GM19240 (cell line): ENCODE measurements at regions not wholly inside any gene's neighbourhood (a gene's known extent, or its start where the extent isn't known, plus 50 kb on each side); places are given as distances from the start of the nearest gene placed in this dataset.

ENCODE experiments used
- DNase-seq: peaks from one replicate; pipeline ENCODE4 v3.0.0; 2011; ENCODE audit warnings: low spot score; ENCODE audit not compliant: insufficient read length

DNA sequence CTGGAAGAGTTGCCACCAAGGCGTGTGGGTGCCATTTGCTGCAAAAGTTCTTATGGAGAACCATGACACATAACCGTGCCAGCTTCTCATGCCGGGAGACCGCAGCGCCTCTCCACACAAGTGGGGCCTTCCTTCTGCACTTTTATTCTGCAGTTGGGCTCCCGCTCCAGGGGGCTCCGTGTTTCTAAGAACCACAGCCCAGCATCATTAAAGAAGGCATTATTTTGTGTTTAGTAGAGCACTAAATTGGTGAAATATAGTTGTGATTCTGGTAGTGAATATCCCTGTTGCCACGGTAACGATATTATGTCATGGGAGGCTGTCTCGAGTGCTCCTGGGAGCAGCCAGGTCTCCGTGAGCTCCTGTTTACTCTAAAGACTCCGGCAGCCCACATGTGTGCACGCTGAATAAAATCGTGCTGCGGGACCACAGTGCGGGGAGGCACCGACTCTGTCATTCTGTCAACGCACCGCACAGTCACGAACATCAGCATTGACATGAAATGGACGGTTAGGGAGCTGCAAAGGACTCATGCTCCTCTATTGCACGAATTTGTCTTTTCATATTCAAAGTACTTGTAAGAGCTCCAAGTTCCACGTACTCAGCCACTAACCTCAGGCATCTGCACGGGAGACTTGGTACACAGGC lies 68.8 kb upstream of the PITRM1 start:
- DNase-seq: no peak

DNA sequence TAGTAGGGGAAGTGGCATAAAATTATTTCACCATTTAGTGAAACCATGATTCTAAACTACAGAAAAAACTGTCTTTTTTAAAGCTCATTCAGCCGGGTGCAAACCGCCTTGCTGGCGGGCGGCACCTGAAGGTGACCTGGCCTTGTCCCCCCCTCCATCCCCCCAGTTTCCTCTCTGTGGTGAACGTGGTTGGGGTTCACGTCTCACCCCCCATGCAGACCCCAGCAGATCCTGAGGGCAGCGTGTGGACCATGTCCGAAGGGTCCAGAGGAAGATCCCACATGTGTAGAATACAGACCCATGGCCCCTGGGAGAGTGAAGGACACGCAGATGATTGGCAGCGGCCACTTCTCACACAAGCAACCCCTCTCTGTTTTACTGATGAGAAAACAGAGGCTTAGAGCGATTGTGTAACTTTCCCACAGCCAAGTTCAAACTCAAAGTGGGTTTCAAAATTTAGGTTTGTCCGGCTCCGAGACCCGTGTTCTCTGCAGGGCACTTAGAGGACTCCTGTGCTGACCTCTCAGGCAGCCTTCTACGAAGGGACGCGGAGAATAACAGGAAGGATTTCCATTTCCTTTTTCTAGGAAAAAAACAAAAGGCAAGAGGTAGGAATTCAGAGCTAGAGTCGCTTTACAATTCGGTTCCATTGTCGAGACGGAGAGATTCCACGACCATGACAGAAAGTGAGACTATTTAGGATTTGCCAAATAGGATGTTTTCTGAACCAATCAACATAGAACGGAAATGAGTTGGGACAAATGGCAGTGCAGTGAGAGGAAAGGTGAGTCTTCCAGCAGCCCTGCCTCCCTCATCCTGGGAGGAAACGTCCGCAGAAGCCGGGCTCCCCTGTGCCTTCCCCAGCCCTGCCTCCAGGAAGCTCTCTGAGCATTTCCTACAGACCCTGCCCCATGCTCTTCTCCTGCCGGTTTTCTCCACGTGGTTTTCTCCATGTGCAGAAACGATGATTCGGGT lies 67.6 kb upstream of the PITRM1 start:
- no peak for DNase-seq

DNA sequence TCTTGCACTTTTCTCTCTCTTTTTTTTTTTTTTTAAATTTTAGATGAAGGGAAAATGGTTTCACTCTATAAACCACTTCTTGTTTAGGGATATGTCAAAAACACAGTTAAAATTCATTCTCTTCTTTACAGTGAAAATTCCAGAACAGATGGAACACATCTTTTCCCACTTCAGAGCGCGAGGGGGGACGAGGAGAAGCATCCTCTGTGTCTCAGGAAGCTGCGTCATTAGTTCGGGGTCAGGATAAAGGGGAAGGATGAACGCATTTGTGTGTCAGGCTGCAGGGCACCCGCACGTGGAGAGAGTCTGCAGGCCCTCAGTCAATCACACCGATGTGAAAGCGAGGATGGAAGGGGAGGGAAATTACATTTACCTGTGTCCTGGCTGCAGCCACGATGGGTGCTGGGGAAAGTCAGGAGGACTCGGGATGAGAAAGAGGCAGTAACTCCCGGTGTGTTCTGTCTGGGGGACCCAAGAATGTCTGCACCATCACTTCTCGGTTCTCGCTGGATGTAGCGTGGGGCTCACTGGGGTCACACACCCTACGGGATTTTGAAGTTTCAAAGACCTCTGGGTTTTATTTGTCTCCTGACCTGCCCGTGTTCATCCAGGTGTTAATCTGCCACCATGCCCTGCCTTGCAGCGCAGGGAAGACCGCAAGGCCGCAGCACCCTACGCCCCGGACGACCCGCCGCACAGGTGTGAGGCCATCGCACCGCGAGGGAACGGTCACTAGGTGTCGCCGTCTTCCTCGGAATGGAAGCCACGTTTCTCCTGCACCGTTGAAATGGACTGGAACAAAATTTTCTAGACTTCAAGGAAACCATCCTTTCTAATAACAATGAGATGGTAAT lies 66.7 kb upstream of the PITRM1 start:
- DNase-seq: peak; percentile 41

DNA sequence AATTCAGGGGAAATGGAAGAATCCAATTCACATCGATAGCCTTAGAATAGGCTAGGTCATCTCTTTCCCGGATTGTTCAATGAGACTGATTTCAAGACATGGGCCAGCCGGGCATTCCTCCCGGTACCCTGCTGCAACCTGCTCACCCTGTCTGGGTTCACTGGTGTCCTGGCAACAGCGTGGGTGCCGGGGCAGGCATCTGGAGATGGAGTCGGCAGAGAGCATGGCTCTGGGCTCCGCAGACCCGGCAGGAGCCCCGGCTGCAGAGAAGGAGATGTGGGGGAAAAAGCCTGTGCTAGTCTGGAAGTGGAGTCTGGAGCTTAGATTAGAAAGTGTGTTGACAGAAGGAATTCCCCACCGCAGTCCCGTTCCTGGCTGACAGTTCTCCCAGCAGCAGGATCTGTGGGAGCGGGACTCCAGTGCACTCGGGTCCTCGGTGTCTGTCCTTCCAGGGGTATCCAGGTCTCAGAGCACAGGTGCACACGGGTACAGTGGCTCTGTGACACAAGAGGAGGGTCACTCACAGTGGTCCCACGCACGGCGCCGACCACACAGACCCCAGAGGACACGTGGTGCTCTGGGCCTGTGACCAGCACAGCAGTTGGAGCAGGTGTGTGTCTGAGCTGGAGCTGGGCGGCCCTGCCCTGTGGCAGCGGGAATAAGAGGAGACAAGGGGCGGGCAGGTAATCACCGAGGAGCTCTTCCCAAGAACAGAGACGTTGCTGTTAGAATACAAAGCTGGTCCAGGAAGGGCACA lies 65.7 kb upstream of the PITRM1 start:
- DNase-seq: no peak

DNA sequence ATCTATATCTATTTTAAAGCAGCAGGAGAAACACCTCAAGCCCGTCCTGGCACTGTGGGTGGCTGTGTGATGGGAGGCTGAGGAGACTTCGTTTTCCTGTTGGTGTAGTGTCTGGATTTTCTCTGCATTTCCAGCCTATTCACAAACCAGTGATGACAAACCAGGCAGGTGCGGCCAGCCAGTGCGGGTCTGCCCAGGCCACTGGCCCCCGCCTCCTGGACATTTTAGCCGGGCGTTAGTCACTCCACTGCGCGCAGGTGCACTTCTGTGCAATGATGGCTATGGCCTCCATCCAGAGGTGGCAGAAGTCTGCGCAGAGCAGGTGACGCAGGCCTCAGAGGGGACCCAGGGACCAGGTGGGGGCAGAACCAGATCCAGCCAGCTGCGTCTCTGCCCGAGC lies 64.9 kb upstream of the PITRM1 start:
- no peak for DNase-seq

DNA sequence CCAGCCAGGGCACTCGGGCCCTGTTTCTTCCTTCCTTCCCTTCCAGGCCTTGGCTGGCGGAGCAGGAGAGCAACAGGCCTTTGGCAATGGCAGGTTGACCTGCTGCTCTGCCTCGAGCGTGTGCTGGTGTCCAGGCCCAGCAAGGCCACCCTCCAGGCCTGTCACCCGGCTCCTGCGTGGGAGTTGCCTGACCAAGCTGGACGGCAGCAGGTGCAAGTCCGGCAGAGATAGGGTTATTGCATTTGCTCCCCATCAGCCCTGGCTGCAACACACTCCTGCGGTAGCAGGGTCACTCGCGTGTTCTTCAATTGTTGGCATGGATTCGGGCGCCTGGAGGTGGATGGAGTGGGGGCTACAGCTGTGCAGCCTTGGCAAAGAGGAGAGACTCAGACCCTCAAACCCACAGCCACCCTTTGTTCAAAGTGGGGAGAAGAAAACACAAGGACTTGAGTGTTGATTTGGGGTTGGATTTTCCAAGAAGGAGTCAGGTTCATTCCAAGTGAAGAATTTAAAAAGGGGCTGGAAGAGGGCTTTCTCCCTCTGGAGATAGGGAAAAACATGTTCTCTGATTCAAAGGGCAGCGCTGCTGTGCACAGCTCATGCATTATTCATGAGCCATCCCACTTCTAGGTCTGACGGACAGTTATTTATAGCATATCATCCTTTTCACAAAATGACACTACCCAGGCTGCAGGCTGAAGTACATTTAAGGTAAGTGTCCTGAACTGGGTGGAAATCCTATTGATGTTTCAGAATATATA lies 64.2 kb upstream of the PITRM1 start:
- no peak for DNase-seq

DNA sequence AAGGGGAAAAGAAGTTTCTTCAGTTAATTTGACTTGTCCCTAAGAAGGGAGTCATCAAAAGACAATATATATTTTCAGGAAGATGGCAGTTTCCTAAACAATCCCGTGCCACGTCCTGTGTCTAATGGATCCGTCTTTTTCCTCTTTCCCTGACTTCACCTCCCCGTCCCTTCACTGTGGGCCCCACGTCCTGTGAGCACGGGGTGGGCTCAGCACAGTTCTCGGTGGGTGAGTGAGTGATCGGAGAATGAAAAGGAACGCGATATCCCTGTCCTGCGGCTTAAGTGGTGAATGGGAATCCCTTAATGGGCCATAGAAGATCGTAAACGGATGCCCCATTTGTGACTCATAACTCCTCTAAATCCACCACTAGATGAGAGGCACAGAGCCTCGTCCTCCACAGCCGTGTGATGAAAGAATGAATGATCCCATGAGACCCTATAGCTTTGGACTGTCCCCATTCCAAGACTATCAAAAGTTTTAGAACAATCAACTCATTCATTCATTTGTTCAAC lies 63.5 kb upstream of the PITRM1 start:
- DNase-seq: no peak

DNA sequence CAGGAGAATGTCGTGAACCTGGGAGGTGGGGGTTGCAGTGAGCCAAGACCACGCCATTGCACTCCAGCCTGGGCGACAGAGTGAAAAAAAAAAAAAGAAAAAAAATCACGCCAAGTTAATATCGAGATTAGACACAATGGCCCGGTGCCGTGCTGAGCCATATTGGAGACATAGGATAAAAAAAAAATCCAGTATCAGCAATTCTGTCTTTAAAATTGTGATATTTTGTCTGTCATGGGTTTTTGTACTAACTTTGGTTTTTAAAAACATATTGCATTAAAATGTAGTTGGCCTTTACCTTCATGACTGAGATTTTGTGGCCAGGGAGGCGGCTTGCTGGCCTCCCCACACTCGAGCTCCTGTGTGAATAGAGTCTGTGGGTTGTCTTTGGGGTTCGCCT lies 62.8 kb upstream of the PITRM1 start:
- DNase-seq: no peak

DNA sequence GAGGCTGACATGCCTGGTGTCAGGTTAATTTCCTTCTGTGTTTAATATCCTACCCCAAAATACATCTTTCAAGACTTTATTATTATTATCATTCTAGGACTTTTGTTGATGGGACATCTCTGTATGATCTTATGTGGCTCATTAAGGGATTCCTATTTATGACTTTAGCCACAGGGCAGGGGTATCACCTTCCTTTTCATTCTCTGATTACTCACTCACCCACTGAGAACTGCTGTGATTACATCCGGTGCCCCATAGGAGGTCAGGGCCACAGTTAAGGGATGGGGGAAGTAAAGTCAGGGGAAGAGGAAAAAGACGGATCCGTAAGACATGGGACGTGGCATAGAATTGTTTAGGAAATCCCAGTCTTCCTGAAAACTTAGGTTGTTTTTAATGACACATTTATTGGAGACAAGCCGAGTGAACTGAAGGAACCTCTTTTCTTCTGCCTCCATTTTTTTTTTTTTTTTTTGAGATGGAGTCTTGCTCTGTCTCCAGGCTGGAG lies 61.0 kb upstream of the PITRM1 start:
- DNase-seq: no peak

DNA sequence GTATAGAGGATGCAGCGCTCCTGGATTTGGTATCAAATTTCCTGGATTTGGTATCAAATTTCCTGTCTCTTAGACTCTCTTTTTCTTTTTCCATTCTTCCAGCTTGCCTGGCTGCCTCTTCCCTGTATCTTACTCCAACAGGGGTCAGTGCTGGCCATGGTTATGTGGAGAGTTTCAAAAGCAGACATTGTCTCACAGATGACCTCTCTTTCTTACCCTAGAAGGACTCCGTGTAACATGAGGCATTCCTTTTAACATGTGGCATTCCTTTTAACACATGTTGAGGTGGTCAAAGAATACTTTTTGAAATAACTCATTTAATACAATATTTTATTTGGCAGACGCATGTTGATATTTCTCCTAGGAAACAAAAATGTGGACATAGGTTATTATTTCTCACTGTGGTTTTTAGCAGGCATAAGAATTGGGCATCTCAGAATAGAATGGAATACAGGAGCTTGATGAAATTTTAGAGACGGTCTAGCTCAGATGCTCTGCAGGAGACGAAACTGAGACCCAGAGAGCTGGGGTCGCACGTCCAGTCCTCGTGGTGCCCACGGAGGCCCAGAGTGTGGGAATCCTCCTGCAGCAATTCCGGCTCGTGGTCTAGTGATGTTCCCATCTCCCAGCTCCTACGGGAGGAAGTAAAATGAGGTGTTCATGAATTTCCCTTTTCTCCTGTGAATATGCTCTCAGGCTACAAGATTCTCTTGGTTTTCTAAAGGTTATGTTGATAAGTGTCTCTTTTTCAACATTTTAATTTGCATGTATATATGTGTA lies 59.6 kb upstream of the PITRM1 start:
- no peak for DNase-seq

DNA sequence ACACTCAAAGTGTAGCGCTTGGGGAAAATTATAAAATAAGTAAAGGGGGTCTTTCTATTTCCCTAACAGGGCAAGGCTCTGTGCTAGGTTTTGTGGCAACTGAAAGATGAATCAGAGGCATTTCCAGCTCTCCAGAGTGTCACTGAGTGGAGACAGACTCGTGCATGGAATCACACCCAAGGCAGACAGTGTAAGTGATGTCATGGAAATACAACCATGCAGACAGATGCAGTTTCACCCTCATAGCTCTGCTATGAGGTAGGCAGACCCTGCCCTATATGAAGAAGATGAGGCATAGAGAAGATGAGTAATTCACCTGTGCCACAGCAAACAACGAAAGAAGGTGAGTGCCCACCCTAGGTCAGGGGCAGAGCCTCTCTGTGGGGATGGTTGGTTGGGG lies 57.2 kb upstream of the PITRM1 start:
- DNase-seq: no peak

DNA sequence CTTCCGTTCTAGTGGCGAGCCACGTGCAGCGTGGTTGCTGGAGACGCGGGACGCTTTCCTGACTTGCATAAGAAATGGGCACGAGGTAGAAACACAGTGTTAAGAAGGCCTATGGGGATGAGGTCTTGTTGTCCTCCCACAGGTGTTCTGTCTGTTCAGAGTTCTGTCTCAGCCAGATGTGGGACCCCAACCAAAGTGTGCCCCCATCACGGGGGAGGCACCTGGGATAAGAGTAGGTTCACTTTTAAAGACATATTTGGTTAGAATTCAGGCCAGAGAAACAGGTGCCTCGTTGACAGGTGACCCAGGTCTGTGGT lies 56.0 kb upstream of the PITRM1 start:
- DNase-seq: no peak

DNA sequence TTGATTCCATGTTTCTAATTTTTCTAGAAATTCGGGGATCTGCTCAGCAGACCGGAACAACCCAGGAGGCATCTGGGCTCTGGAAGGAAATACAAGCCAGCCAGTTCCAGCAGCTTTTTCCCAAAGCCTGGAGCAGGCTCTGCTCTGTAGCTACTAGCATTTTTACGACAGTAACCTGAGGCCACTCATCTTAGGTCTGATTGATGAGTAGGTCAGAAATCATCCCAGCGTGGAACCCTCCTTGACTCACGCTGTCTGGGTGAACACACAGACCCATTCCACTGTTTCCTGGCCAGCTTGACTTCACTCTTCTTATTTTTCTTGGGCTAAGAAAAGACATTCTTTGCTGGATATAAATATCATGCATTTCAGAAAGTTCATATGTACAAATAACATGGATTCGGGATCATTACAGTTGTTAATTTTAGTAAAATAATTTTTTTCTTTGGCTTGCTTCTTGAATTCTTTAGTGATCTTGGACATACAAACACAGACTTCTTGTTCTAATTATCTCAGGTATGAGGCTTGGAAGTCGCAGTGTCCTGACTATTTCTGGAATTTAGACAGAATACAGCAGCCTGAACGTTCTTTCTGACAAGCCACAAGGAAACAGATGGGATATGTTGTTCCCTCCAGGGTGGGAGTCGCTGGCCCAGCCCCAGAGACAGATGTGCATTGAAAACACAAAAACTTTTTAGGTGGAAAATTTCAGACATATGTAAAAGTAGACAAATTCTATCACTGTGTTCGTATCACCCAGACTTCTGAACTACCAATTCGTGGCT lies 54.6 kb upstream of the PITRM1 start:
- no peak for DNase-seq

DNA sequence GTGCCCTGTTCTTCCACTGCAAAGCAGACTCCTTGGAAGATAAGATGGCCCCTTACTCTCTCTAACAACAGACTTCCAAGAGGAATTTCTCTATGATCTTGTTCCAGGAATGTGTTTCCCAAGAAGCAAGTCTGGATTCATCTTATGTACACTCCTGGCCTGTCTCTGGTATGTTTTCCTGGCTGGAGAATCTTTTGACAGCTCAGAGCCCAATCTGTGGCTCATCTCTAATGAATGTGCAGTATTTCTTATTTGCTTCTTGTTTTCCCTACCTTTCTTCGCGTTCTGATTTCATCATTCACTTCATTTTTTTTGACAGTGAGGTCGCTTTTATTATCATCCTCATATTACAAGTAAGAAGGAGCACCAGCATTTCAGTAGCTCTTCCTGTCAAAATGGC lies 53.0 kb upstream of the PITRM1 start:
- no peak for DNase-seq

DNA sequence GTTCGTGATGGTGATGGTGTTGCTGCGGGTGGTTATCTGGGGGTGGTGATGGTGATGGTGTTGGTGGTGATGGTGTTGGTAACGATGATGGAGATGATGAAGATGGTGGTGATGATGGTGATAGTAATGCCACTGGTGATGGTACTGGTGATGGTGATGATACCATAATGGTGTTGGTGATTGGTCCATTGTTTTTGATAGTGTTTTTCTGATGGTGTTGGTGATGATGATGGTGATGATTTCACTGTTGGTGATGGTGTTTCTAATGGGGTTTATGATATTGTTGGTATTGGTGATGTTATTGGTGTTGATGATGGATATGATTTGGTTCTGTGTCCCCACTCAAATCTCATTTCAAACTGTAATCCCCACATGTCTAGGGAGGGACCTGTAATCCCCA lies 51.7 kb upstream of the PITRM1 start:
- no peak for DNase-seq

DNA sequence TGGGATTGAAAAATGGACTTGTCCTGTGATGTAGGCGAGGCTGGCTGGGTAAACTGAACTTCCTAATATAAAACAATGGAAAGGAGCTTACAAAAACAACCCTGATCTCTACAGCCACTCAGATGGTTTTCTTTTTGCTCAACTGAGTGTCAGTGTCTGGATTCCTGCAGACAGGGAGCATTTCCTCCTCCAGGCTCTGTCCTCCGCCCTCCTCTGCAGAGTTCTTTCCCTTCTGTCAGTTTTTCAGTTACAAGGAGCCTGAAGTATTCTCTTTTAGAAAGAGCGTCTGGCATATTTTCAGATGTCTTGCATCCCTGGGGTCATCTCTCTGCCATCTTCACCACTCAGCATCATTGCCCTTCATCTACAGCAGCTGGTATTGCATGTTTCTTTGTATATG lies 50.0 kb upstream of the PITRM1 start:
- DNase-seq: no peak
